ENCODE measurements at regions not wholly inside any gene's neighbourhood (a gene's known extent, or its start where the extent isn't known, plus 50 kb on each side); places are given as distances from the start of the nearest gene placed in this dataset.

DNA sequence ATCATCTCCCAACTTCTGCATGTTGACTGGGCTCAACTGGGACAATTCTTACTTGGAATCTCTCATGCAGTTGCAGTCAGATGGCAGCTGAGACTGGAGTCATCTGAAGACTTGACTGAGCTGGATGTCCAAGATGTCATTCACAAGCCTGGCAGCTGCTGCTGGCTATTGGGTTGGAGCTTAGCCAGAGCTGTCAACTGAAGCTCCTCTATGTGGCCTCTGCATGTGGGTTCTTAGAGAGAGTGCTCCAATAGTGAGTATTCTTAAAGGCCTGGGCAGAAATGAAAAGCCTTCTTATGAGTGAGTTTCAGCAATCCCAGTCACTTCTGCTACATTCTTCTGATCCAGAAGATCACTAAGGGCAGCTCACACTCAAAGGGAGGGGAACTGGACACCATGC is 440.9 kb downstream of the LRIG3 start:
- Histone ChIP-seq H3K27me3 (no peaks in the 10 kb centered on the region), H3K36me3 (no peaks in the 10 kb centered on the region), H3K27ac (no peak overlapping the region), H3K4me3 (no peak overlapping the region), H3K4me1 (no peaks in the 10 kb centered on the region), H3K9me3 (no peaks in the 10 kb centered on the region)
- intact Hi-C loops (cut with DNase I) = no loop called here
- no peak for DNase-seq
- TF ChIP-seq POLR2A (IDR thresholded peaks at IDR 0.05) = no peak
- TF ChIP-seq, protein P1, sequence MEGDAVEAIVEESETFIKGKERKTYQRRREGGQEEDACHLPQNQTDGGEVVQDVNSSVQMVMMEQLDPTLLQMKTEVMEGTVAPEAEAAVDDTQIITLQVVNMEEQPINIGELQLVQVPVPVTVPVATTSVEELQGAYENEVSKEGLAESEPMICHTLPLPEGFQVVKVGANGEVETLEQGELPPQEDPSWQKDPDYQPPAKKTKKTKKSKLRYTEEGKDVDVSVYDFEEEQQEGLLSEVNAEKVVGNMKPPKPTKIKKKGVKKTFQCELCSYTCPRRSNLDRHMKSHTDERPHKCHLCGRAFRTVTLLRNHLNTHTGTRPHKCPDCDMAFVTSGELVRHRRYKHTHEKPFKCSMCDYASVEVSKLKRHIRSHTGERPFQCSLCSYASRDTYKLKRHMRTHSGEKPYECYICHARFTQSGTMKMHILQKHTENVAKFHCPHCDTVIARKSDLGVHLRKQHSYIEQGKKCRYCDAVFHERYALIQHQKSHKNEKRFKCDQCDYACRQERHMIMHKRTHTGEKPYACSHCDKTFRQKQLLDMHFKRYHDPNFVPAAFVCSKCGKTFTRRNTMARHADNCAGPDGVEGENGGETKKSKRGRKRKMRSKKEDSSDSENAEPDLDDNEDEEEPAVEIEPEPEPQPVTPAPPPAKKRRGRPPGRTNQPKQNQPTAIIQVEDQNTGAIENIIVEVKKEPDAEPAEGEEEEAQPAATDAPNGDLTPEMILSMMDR (IDR thresholded peaks at IDR 0.05) = no peak

- Histone ChIP-seq H3K4me3 (no peak overlapping the region), H3K9me3 (no peaks in the 10 kb centered on the region), H3K36me3 (no peaks in the 10 kb centered on the region), H3K27me3 (no peaks in the 10 kb centered on the region), H3K4me1 (no peaks in the 10 kb centered on the region), H3K27ac (no peak overlapping the region)
- TF ChIP-seq, protein P1 (IDR thresholded peaks at IDR 0.05) = no peak
- intact Hi-C loops (cut with DNase I) = no loop called here
- WGBS, 2 donors = 64 to 72% methylated on average over 3 of the region's 3 CpGs
- DNase-seq = no peak
These were observed 438.5 kb downstream of the LRIG3 start for GRCh38 chr12:58481811-58482210.

- TF ChIP-seq POLR2A (IDR thresholded peaks at IDR 0.05) = no peak
- TF ChIP-seq, protein P1 (IDR thresholded peaks at IDR 0.05) = no peak
- WGBS, 2 donors = 8 to 10% methylated on average over 1 of the region's 1 CpG
- H3K27ac ChIP-seq = no peak overlapping the region
- no peaks in the 10 kb centered on the region for H3K27me3 ChIP-seq
- no peak for DNase-seq
- H3K36me3 ChIP-seq = no peaks in the 10 kb centered on the region
- H3K4me3 ChIP-seq = no peak overlapping the region
- intact Hi-C loops (cut with DNase I) = no loop called here
- H3K4me1 ChIP-seq = no peaks in the 10 kb centered on the region
- H3K9me3 ChIP-seq = no peaks in the 10 kb centered on the region
These were observed 433.0 kb downstream of the LRIG3 start for GRCh38 chr12:58487255-58487654.

- Histone ChIP-seq H3K27me3 (no peaks in the 10 kb centered on the region), H3K9me3 (no peaks in the 10 kb centered on the region), H3K36me3 (no peaks in the 10 kb centered on the region), H3K4me3 (no peak overlapping the region), H3K27ac (no peak overlapping the region), H3K4me1 (no peaks in the 10 kb centered on the region)
- TF ChIP-seq POLR2A (IDR thresholded peaks at IDR 0.05) = no peak
- TF ChIP-seq, protein P1 (IDR thresholded peaks at IDR 0.05) = no peak
- intact Hi-C loops (cut with DNase I) = no loop called here
- WGBS, 2 donors = 50 to 67% methylated on average over 1 of the region's 1 CpG
- DNase-seq = no peak
These were observed 432.6 kb downstream of the LRIG3 start for GRCh38 chr12:58487678-58488161.

- no peak for TF ChIP-seq POLR2A (IDR thresholded peaks at IDR 0.05)
- TF ChIP-seq, protein P1 (IDR thresholded peaks at IDR 0.05) = no peak
- no peaks in the 10 kb centered on the region for H3K36me3 ChIP-seq
- intact Hi-C loops (cut with DNase I) = no loop called here
- H3K27me3 ChIP-seq = no peaks in the 10 kb centered on the region
- no peak overlapping the region for H3K27ac ChIP-seq
- 74 to 88% methylated on average over 1 of the region's 1 CpG for WGBS, 2 donors
- DNase-seq = no peak
- no peaks in the 10 kb centered on the region for H3K4me1 ChIP-seq
- H3K9me3 ChIP-seq = no peaks in the 10 kb centered on the region
- no peak overlapping the region for H3K4me3 ChIP-seq
These were observed 430.9 kb downstream of the LRIG3 start for GRCh38 chr12:58489394-58489793.

All from esophagus squamous epithelium (tissue), 5 donors.